Activated CD4-positive, alpha-beta memory T cell treated with anti-CD3 and anti-CD28 coated beads, Interleukin-2, amount 10 ng/mL, durations not matched to agents 7 days and 5 days (primary cell): ENCODE measurements at regions not wholly inside any gene's neighbourhood (a gene's known extent, or its start where the extent isn't known, plus 50 kb on each side); places are given as distances from the start of the nearest gene placed in this dataset.

Experiments used
- CTCF ChIA-PET: fragments of 350-600 bp; sonication (Branson Sonifier 250); formaldehyde crosslinking; loops from one replicate; lab custom pipeline; 2021; ENCODE audit warnings: antibody characterized with exemption, inconsistent platforms; lab: Charles Lee
- POLR2A ChIA-PET: fragments of 350-600 bp; sonication (Branson Sonifier 250); formaldehyde crosslinking; loops from one replicate; lab custom pipeline; 2021; ENCODE audit warnings: antibody characterized with exemption; lab: Charles Lee
- DNase-seq: peaks from one replicate; pipeline ENCODE4 v3.0.0-alpha.2; 2020
- H3K27ac Mint-ChIP-seq: one replicate; pipeline ENCODE4 v1.8.0; 2021; ENCODE audit warnings: mild to moderate bottlenecking, mixed read lengths
- H3K27me3 Mint-ChIP-seq: one replicate; pipeline ENCODE4 v1.8.0; 2021; ENCODE audit warnings: mixed read lengths
- H3K36me3 Mint-ChIP-seq: one replicate; pipeline ENCODE4 v1.8.0; 2021; ENCODE audit warnings: low read depth, mixed read lengths
- H3K4me1 Mint-ChIP-seq: one replicate; pipeline ENCODE4 v1.8.0; 2021; ENCODE audit warnings: mixed read lengths
- H3K4me3 Mint-ChIP-seq: one replicate; pipeline ENCODE4 v1.8.0; 2021; ENCODE audit warnings: mild to moderate bottlenecking, mixed read lengths
- H3K9me3 Mint-ChIP-seq: one replicate; pipeline ENCODE4 v1.8.0; 2021; ENCODE audit warnings: mixed read lengths

GRCh38 chr16:89038811-89039735, 54.6 kb upstream of the ACSF3 start:
- POLR2A ChIA-PET = no interaction called here

GRCh38 chr16:89039756-89040155, 53.9 kb upstream of the ACSF3 start:
- no peaks in the 10 kb centered on the region for H3K36me3 Mint-ChIP-seq
- no peak overlapping the region for H3K27ac Mint-ChIP-seq
- H3K27me3 Mint-ChIP-seq = peaks cover 4% of the 10 kb centered on the region
- no peaks in the 10 kb centered on the region for H3K4me1 Mint-ChIP-seq
- no peaks in the 10 kb centered on the region for H3K9me3 Mint-ChIP-seq
- POLR2A ChIA-PET = no interaction called here
- CTCF ChIA-PET = no interaction called here
- H3K4me3 Mint-ChIP-seq = no peak overlapping the region
- DNase-seq = no peak

More at GRCh38 chr16:89038811-89039735, 54.6 kb upstream of the ACSF3 start:
- no peaks in the 10 kb centered on the region for H3K36me3 Mint-ChIP-seq
- no peaks in the 10 kb centered on the region for H3K9me3 Mint-ChIP-seq
- no peak overlapping the region for H3K27ac Mint-ChIP-seq
- H3K27me3 Mint-ChIP-seq = peaks cover 4% of the 10 kb centered on the region
- DNase-seq = no peak
- no peak overlapping the region for H3K4me3 Mint-ChIP-seq
- CTCF ChIA-PET = no interaction called here
- no peaks in the 10 kb centered on the region for H3K4me1 Mint-ChIP-seq

GRCh38 chr16:89040391-89040790, 53.3 kb upstream of the ACSF3 start:
- H3K4me3 Mint-ChIP-seq = no peak overlapping the region
- H3K27ac Mint-ChIP-seq = no peak overlapping the region
- H3K36me3 Mint-ChIP-seq = no peaks in the 10 kb centered on the region
- POLR2A ChIA-PET = no interaction called here
- peaks cover 4% of the 10 kb centered on the region for H3K27me3 Mint-ChIP-seq
- no peak for DNase-seq
- H3K9me3 Mint-ChIP-seq = no peaks in the 10 kb centered on the region
- CTCF ChIA-PET = no interaction called here
- no peaks in the 10 kb centered on the region for H3K4me1 Mint-ChIP-seq

GRCh38 chr16:89040861-89041570, 52.6 kb upstream of the ACSF3 start:
- peaks cover 4% of the 10 kb centered on the region for H3K27me3 Mint-ChIP-seq
- no peak overlapping the region for H3K27ac Mint-ChIP-seq
- H3K4me3 Mint-ChIP-seq = no peak overlapping the region
- no peaks in the 10 kb centered on the region for H3K9me3 Mint-ChIP-seq
- ChIA-PET POLR2A (no interaction called here), CTCF (no interaction called here)
- no peak for DNase-seq
- no peaks in the 10 kb centered on the region for H3K4me1 Mint-ChIP-seq
- no peaks in the 10 kb centered on the region for H3K36me3 Mint-ChIP-seq

- peaks cover 4% of the 10 kb centered on the region for H3K27me3 Mint-ChIP-seq
- H3K27ac Mint-ChIP-seq = no peak overlapping the region
- H3K9me3 Mint-ChIP-seq = no peaks in the 10 kb centered on the region
- no peak overlapping the region for H3K4me3 Mint-ChIP-seq
- H3K4me1 Mint-ChIP-seq = no peaks in the 10 kb centered on the region
- no peak for DNase-seq
- no peaks in the 10 kb centered on the region for H3K36me3 Mint-ChIP-seq
- CTCF ChIA-PET = no interaction called here
- POLR2A ChIA-PET = no interaction called here
Observed at GRCh38 chr16:89041571-89042481, 51.8 kb upstream of the ACSF3 start.

GRCh38 chr16:89042711-89043551, 50.7 kb upstream of the ACSF3 start:
- Mint-ChIP-seq H3K4me1 (peaks cover 2% of the 10 kb centered on the region), H3K36me3 (no peaks in the 10 kb centered on the region), H3K27ac (no peak overlapping the region), H3K4me3 (no peak overlapping the region), H3K9me3 (no peaks in the 10 kb centered on the region), H3K27me3 (peaks cover 2% of the 10 kb centered on the region)
- no peak for DNase-seq
- POLR2A ChIA-PET = no interaction called here
- CTCF ChIA-PET = no interaction called here

- Mint-ChIP-seq H3K27me3 (no peaks in the 10 kb centered on the region), H3K9me3 (no peaks in the 10 kb centered on the region), H3K27ac (no peak overlapping the region), H3K36me3 (no peaks in the 10 kb centered on the region), H3K4me1 (peaks cover 2% of the 10 kb centered on the region), H3K4me3 (no peak overlapping the region)
- ChIA-PET CTCF (no interaction called here), POLR2A (no interaction called here)
- DNase-seq = no peak
Observed at GRCh38 chr16:89043636-89044417, 49.8 kb upstream of the ACSF3 start.
